GDM1 (cell line): ENCODE measurements at regions not wholly inside any gene's neighbourhood (a gene's known extent, or its start where the extent isn't known, plus 50 kb on each side); places are given as distances from the start of the nearest gene placed in this dataset.
A peak's percentile ranks its signal among the peaks of the same experiment; 100 is the strongest.
"Not testable (repeated sequence)": the region's sequence is repeated elsewhere in the genome, so short reads cannot be mapped to it uniquely, and the experiment has no call there.

Experiments used
- DNase-seq: peaks from one replicate; lab custom pipeline; 2025; lab: John Stamatoyannopoulos, UW

DNA sequence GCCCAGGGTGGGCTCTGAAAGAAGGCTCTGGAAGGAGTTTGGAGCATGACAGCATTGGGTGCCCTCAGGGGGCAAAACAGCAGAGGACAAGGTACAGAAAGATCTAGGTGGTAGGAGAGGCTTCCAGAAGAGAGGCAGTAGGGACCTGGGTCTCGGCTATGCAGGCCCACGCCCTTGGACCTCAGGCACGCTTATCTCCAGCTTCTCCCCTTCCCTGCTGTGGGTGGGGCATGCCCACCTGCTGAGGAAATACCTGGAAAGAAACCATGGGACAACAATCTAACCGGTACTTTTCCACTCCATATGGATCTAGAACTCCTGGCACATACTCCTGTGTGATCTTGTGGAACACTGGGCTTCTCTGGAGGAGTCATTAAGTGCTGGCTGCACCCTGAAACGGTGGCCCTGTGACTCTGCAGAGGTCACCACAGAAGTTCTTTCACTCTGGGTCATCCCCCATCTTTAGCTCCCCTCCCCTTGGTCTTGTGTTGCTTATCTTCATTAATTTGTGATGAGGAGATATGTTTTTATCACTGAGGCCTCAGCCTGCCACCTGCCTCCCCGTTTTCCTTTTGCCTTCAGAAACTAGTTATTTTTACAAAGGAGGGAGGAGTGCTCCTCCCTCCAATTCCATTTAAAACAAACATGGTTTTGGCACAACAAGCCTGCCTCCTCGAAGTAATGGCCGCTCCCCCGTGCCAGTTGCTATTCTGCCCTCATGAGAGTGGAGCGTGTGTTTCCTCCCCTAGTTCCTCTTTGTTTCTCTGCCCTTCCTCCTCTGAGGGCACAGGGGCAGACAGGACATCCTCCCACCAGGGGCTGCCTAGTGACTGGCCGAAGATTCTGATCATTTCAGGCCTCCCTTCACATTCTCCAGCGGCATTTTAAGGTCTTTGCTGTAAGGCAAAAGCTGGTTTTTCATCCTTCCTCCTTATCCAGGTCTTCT is 78.0 kb upstream of the ATP5PO start:
- peak; percentile 92 for DNase-seq

DNA sequence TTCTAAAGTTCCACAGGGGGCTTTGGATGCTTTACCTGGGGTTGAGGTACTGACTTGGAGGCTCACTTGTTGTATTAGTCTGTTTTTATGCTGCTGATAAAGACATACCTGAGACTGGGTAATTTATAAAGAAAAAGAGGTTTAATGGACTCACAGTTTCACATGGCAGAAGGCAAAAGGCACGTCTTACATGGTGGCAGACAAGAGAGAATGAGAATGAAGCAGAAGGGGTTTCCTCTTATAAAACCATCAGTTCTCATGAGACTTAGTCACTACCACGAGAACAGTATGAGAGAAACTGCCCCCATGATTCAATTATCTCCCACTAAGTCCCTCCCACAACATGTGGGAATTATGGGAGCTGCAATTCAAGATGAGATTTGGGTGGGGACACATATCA is 76.8 kb upstream of the ATP5PO start:
- not testable (repeated sequence) for DNase-seq

GRCh38 chr21:33991133-33991532 is 75.5 kb upstream of the ATP5PO start:
- no peak for DNase-seq

DNA sequence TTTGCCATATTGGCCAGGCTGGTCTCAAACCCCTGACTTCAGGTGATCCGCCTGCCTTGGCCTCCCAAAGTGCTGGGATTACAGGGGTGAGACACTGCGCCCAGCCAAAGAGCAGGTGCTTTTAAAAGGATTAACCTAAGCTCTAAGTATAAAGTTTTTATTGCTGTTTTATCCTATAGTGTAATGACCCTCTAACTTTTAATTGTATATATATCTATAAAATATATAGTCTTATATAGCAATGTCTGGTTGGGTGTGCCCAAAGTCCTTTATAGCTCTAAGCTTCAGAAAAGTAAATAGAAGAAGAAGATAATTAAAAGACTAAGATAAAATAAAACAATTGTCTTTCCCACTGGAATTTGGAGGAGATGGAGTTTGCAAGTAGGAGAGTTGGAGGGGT is 73.8 kb upstream of the ATP5PO start:
- no peak for DNase-seq

GRCh38 chr21:33988237-33989017 is 72.8 kb upstream of the ATP5PO start:
- no peak for DNase-seq

- DNase-seq: no peak
Measured at GRCh38 chr21:33987461-33987860, 71.9 kb upstream of the ATP5PO start.

DNA sequence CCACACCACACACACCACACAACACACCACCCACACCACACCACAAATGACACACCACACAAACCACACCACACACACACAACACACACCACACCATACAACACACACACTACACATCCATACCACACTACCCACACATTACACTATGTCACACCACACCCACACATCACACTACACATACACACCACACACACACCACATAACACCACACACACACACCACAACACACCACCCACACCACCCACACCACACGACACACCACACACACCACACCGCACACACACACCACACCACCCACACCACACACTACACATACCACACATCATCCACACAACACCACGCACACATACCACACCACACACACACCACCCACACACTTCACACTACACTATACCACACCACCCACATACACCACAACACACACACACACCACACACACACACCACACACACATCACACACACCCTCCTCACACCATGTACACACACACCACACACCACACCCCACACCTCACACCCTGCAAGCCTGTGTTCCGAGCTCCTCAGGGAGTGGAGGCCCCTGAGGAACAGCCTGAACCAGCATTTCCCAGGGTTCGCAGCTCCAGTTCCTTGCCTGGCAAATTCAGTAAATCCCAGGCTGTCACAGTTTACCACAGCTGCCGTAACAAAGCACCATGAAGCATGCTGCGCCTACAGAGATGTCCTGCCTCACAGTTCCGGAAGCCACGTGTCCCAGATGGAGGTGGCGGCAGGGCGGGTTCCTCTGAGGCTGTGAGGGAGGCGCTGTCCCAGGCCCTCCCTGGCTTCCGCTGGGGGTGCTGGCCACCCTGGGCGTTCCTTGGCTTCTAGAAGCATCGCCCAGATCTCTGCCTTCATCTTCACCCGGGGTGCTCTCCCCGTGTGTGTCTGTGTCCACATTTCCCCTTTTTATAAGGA is 69.8 kb upstream of the ATP5PO start:
- no peak for DNase-seq

DNA sequence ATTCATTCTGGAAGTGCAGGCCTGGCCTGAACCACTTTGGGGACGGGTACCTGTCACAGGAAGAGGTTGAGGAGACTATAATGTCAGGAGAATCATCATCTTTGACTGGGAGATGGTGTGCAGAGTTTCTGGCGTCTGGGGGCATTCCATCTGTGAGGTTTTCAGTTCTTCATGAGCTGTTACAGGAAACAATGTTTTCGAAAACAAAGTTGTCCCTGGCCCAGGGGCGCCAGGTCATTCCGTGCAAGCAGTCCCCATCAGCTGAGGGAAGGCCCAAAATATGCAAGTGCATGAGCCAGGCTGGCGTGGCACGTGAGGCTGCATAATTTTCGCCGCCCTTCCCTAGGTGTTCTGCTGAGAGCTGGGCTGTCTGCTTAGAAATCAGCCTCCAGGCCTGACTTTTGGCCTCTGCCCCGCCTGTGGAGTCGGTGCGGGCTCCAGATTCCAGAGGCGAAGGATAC is 68.4 kb upstream of the ATP5PO start:
- DNase-seq: no peak

GRCh38 chr21:33981391-33982101 is 65.9 kb upstream of the ATP5PO start:
- DNase-seq: no peak

DNA sequence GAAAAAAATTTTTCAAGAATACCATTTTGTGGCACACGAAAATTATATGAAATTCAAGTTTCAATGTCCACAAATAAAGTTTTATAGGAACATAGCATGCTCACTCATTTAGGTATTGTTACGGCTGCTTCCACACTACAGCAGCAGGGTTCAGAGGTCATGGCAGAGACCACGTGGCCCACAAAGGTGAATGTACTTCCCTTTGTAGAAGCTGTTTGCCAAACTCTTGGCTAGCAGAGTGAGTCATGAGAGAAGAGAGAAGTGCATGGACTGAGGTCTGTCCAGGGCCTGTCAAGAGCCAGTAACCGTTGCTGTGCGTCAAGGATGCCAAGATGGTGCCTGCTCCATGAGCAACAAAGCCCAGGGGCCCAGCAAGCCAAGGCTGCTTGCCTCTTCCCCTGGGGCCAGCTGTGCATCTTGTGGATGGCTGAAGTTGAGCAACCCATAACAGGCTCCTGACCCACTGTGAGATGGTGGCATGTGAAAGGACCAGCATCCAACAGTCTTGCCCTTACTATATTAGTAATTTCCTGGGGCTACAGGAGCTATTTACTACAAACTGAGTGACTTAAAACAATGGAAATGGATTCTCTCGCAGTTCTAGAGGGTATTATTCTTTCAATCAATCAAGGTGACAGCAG is 64.8 kb upstream of the ATP5PO start:
- DNase-seq: no peak

DNA sequence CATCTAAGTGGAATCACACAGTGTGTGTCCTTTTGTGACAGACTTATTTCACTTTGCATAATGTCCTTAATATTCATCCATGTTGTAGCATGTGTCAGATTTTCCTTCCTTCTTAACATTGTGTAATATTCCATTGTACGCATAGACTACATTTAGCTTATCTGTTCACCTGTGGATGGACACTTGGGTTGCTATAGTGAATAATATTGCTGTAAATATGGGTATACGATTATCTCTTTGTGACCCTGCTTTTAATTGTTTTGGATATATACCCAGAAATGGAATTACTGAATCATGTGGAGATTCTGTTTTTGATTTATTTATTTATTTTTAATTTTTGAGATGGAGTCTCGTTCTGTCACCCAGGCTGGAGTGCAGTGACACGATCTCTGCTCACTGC is 63.0 kb upstream of the ATP5PO start:
- DNase-seq: no peak

DNA sequence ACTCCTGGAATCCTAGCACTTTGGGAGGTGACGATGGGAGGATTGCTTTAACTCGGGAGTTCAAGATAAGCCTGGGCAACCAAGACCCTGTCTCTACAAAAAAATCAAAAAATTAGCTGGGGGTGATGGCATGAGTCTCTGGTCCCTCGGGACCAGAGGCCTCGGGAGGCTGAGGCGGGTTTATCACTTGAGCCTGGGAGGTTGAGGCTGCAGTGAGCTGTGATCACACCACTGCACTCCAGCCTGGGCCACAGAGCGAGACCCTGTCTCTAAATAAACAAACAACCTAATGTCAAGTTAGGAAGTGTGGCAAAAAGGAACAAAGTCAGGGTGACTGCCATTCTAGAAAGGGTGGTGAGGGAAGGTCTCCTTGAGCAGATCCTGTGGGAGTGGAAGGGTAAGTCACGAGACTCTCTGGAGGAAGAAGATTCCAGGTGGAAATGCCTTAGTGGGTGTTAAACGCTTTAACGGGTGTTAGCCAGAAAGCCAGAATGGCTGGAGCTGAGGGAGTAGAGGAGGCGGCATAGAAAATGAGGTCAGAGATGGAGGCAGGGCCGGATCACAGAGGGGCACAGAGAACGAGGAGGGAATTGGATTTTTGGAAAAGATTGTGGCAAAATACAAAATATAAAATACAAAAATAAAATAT is 62.2 kb upstream of the ATP5PO start:
- DNase-seq: no peak

- DNase-seq: no peak
Measured at GRCh38 chr21:33977017-33977720, 61.6 kb upstream of the ATP5PO start.

DNA sequence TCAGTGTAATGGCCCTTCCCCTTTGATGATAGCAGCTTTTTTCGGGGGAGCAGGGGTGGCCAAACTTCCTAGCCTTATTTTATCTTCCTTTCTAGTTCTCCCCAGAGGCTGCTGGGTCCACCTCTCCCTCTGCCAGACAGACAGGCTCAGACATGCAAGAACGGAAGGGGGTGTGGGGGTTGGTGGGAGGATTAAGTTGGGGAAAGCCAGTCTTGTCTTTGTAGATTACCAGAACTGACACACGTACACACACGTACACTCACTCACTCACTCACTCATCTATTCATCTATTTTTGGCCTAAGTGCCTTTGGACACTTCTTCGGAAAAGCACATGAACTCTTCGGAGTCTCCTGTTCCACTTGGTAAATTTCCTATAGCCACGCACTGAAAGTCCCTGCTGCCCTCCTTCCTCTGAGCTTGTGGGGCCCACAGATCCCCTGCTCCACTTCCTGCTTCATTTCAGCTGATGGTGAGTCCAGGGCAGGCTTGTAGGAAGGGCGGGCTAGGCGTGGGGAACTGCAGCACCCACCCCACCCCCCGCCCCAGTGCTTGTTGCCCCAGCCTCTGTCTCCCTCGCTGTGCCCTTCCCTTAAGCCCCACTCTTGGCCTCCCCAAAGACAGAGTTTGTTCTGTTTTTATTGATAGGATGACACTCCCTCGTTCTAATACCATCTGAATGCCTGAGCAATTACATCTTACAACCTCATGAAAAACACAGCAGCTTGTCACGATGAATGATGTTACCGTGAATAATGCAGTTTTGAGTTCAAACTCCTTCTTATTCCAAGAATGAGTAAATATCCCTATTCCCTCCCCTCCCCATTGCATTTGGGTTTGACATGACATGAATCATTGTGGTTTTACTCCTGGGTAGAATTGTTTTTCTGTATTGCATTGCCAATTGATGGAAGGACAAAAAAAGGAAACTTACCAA is 60.7 kb upstream of the ATP5PO start:
- peak; percentile 80 for DNase-seq

DNA sequence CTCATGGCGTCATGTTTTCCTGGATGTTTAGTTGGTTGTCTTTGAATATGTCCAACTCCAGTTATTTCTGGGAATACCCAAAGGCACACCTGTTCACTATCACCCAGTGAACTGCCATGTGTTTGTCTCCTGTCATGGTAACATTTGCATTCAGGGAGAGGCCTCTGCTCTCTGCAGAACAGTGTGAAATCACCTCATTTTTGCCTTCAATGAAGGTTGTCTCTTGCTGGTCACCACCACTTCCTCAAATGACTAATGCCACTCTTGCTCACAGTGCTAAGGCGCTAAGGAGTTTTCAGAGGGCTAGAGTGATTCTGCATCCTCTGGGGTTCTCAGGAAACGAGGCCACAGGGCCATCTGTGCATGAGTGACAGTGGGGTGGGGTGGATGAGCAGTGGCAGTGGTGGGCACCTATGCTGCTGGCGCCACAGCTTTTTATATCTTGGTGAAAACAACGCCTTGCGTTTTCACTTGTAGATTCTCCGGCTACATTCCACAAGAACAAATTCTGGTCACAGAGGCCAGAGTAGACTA is 60.0 kb upstream of the ATP5PO start:
- DNase-seq: peak; percentile 78

- DNase-seq: no peak
Measured at GRCh38 chr21:33974513-33975468, 59.2 kb upstream of the ATP5PO start.

DNA sequence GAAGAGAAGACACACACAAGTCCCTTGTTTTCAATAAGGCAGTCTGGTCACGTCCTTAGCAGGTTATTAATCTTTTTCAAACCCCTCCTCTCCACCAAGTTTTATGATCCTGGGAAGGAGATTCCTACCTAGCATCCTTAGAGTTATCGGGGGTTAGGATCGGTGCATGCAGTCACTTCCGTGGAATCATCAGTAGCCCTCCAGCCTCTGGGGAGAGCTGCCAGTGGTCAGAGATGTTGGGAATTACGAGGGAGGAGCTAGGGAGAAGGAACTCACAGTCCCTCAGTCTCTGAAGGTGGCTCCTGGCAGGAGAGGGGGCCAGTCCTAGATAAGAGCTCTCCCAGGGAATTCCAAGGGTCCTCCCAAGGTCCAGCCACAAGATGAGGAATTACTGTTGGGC is 57.7 kb upstream of the ATP5PO start:
- no peak for DNase-seq
